SHP77 (cell line): ENCODE measurements at regions not wholly inside any gene's neighbourhood (a gene's known extent, or its start where the extent isn't known, plus 50 kb on each side); places are given as distances from the start of the nearest gene placed in this dataset.
"Not testable (repeated sequence)": the region's sequence is repeated elsewhere in the genome, so short reads cannot be mapped to it uniquely, and the experiment has no call there.

Experiments used
- DNase-seq, 2 experiments: peaks; one replicate each; lab custom pipeline; 2025; lab: John Stamatoyannopoulos, UW

GRCh38 chr4:184335520-184335919 is 117.8 kb upstream of the ENPP6 start:
- no peak for DNase-seq

- DNase-seq: not testable (repeated sequence)
Measured at GRCh38 chr4:184333446-184333845, 115.8 kb upstream of the ENPP6 start.

GRCh38 chr4:184331268-184331995 is 113.8 kb upstream of the ENPP6 start:
- DNase-seq: peak; percentile 31 to 53

GRCh38 chr4:184330517-184331094 is 112.9 kb upstream of the ENPP6 start:
- DNase-seq: not testable (repeated sequence)

- no peak for DNase-seq
Measured at GRCh38 chr4:184329659-184330400, 112.2 kb upstream of the ENPP6 start.

GRCh38 chr4:184329235-184329634 is 111.6 kb upstream of the ENPP6 start:
- DNase-seq: no peak

GRCh38 chr4:184328022-184328736 is 110.5 kb upstream of the ENPP6 start:
- no peak for DNase-seq

- no peak for DNase-seq
Measured at GRCh38 chr4:184324939-184325477, 107.3 kb upstream of the ENPP6 start.

- DNase-seq: no peak
Measured at GRCh38 chr4:184322328-184323025, 104.8 kb upstream of the ENPP6 start.

GRCh38 chr4:184320631-184321030 is 103.0 kb upstream of the ENPP6 start:
- no peak for DNase-seq

GRCh38 chr4:184318852-184319251 is 101.2 kb upstream of the ENPP6 start:
- DNase-seq: no peak

- no peak for DNase-seq
Measured at GRCh38 chr4:184317234-184317918, 99.7 kb upstream of the ENPP6 start.

GRCh38 chr4:184316821-184317220 is 99.1 kb upstream of the ENPP6 start:
- DNase-seq: no peak

- no peak for DNase-seq
Measured at GRCh38 chr4:184315675-184316359, 98.1 kb upstream of the ENPP6 start.

GRCh38 chr4:184313702-184314659 is 96.3 kb upstream of the ENPP6 start:
- DNase-seq: no peak

- DNase-seq: no peak
Measured at GRCh38 chr4:184313058-184313581, 95.4 kb upstream of the ENPP6 start.

- DNase-seq: no peak
Measured at GRCh38 chr4:184312126-184312525, 94.5 kb upstream of the ENPP6 start.

- DNase-seq: no peak
Measured at GRCh38 chr4:184310881-184311709, 93.4 kb upstream of the ENPP6 start.
